LNCAP (cell line): ENCODE measurements at regions not wholly inside any gene's neighbourhood (a gene's known extent, or its start where the extent isn't known, plus 50 kb on each side); places are given as distances from the start of the nearest gene placed in this dataset.

Experiments
- TF ChIP-seq, protein P1 (sequence below): fragments of 450-650 bp; IDR thresholded peaks from 2 replicates; pipeline ENCODE4 v1.5.1; 2017; ENCODE audit warnings: mild to moderate bottlenecking

DNA sequence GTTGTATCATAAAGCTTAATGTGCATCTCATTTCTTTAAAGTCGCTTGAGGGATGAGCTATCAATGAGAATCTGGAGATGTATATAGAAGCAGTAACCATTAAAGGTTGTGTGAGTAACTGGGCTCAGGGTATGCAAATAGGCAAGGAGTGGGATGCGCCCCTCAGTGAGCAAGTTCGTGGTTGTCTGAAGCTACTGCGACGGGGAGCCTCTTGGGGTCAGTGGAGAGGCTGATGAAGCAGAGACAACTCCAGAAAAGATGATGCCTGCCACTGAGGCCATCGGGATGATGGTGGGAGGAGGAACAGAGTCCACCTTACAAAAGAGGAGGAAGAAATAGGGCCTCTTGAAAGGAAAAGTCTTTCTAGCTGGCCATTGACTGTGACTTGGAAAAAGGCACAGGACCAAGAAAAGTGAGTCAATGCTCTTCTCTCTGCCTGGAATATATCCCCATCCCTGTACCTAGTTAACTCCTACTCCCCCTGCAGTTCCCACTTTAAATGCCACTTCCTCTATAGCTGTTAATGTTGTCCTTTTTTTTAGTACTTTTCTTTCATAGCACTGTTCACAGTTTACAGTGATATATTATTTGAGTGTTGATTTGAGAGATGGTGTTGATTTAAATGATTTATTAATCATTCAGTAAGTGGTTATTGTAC lies 51.4 kb upstream of the LSM6 start:
- TF ChIP-seq, protein P1, sequence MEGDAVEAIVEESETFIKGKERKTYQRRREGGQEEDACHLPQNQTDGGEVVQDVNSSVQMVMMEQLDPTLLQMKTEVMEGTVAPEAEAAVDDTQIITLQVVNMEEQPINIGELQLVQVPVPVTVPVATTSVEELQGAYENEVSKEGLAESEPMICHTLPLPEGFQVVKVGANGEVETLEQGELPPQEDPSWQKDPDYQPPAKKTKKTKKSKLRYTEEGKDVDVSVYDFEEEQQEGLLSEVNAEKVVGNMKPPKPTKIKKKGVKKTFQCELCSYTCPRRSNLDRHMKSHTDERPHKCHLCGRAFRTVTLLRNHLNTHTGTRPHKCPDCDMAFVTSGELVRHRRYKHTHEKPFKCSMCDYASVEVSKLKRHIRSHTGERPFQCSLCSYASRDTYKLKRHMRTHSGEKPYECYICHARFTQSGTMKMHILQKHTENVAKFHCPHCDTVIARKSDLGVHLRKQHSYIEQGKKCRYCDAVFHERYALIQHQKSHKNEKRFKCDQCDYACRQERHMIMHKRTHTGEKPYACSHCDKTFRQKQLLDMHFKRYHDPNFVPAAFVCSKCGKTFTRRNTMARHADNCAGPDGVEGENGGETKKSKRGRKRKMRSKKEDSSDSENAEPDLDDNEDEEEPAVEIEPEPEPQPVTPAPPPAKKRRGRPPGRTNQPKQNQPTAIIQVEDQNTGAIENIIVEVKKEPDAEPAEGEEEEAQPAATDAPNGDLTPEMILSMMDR: no peak

DNA sequence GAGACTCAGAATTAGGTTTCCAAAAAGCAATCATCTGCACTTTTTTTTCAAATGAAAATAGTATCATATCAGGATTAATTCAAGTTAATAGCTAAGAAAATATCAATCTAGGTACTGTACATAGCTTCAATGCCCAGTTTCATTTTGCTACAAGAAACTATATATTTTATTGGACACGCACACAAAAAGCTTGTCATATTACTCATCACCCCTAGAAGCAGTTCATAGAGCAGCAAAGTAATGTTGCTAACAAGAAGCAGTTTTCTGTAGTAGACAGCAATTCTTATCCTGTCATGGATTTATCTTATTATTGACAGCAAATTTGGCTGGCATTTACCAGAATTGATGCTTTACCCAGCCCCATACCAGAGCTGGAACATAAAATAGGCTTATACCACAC lies 52.3 kb upstream of the LSM6 start:
- TF ChIP-seq, protein P1: no peak

DNA sequence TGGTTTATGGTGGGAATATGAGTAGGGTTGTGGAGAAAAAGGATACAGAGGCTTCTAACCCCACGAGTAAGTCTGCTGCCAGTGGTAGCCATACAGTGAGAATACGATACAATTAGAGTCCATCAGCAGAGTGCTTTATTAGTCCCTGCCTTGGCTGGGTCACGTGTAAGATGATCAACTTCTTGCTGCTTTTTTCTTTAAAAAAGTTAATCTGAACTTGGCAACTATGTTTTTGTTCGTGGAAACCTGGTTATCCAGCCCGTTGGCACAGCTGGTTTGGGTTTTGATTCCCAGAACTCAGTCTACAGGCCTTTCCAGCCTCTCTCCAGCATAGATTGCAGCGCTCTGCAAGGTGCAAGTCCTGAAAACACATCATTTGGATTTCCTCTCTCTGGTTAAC lies 53.1 kb upstream of the LSM6 start:
- TF ChIP-seq, protein P1: no peak

DNA sequence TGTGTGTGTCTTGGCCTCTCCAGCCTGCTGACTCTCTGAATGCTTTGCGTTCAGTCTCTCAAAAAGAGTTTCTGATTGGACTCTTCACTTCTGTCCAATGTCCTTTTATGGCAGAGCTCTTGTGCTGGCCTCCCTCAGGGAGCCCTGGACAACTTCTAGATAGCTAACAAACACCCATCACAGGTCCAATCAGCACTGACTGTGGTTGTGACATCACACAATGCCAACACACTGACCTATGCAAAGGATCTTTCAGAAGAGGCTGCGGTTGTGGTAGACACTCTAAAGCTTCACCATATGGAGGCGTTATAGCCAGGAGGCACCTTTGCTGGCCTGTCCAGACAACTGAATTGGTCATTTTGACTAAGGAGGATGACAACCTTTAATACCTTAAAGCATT lies 53.8 kb upstream of the LSM6 start:
- TF ChIP-seq, protein P1: no peak

DNA sequence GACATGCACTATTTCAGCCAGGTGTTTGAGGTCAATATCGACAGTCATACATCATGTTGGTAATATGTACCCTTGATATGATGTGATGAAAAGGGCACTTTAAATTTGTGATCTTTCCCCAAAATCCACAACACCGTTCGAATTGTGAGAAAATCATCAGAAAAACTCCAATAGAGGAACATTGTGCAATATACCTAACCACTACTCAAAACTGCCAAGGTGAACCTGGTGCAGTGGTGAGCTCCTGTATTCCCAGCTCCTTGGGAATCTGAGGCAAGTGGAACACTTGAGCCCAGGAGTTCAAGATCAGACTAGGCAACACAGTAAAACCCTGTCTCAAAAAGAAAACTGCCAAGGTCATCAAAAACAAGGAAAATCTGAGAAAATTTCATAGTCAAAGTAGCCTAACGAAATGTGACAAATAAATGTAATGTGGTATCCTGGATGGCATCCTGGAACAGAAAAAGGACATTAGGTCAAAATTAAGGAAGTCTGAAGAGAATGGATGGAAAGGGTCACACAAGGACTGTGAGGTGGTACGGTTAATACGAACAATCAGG lies 55.6 kb upstream of the LSM6 start:
- TF ChIP-seq, protein P1: no peak

DNA sequence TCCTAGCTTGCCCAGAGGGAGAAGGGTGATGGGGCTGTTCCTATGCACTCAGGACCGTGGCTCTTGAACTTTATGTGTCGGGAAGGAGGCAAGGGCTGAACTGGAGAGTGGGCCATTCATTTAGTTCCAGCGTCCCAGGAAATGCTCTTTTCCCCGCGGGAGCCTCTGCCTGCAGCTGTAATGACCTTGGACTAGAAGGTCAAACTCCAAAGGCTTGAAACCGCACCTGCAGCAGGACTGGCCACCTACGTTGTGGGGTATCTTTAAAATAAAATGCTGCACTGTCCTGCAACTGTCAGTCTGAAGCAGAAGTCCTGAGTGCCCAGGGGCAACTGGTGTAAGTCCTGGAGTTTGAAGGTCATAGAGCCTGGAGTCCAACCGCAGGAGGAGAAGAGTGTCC lies 61.5 kb upstream of the LSM6 start:
- TF ChIP-seq, protein P1: no peak

DNA sequence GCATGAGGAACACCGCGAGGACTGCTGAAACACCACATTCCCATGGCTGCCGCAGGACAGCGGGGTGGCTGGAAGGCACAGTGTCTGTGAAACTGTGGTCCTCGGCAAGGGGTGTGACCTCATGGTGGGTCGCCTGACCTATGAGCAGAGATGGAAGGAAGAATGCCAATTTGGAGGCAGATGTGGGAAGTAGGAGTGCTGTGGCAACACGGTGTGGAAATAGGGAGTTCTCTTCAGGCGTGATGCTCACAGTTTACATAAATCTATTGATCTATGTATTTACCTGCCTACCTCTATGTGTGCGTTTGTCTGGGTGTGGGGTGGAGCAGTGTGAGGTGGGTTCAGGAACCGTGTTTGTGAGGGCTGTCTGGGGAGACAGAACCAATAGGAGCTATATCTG lies 62.3 kb upstream of the LSM6 start:
- TF ChIP-seq, protein P1: no peak

DNA sequence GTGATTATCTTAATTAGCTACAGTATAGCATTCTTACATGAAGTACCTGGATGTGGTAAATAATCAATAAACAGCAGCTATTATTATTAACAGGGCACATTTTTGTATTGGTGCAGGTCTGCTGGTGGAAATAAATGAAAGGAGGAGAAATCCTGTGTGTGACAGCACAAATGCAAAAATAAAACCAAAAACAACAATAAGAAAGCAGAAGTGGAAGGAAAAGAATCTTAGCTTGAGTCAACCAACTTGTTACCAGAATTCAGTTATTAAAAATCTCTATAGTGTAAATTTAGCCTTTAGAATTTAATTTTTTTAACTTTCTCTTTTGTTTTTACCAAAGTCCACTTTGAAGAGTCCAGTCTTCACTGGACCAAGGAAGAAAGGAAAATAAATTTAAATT lies 63.1 kb upstream of the LSM6 start:
- TF ChIP-seq, protein P1: no peak
